Osteocyte (in vitro differentiated cells): ENCODE measurements at regions not wholly inside any gene's neighbourhood (a gene's known extent, or its start where the extent isn't known, plus 50 kb on each side); places are given as distances from the start of the nearest gene placed in this dataset.

ENCODE experiments used
- DNase-seq: peaks from one replicate; pipeline ENCODE4 v3.0.0; 2021; ENCODE audit warnings: mixed read lengths; ENCODE audit not compliant: unreplicated experiment; ENCODE audit errors: extremely low spot score
- H3K27ac Mint-ChIP-seq: one replicate; pipeline ENCODE4 v1.8.0; 2021; ENCODE audit warnings: mild to moderate bottlenecking, mixed read lengths; ENCODE audit not compliant: unreplicated experiment
- H3K27me3 Mint-ChIP-seq: one replicate; pipeline ENCODE4 v1.8.0; 2021; ENCODE audit warnings: mixed read lengths; ENCODE audit not compliant: unreplicated experiment
- H3K36me3 Mint-ChIP-seq: one replicate; pipeline ENCODE4 v1.8.0; 2021; ENCODE audit warnings: mixed read lengths; ENCODE audit not compliant: unreplicated experiment
- H3K4me1 Mint-ChIP-seq: one replicate; pipeline ENCODE4 v1.8.0; 2021; ENCODE audit warnings: mixed read lengths; ENCODE audit not compliant: unreplicated experiment
- H3K4me3 Mint-ChIP-seq: one replicate; pipeline ENCODE4 v1.8.0; 2021; ENCODE audit warnings: mild to moderate bottlenecking, moderate library complexity, mixed read lengths; ENCODE audit not compliant: unreplicated experiment
- H3K9me3 Mint-ChIP-seq: one replicate; pipeline ENCODE4 v1.8.0; 2021; ENCODE audit warnings: mixed read lengths; ENCODE audit not compliant: unreplicated experiment
- TF ChIP-seq, protein P1 (sequence below): fragments of 200-600 bp; sonication (generic); IDR thresholded peaks from 2 replicates; pipeline ENCODE4 v1.5.0; 2021; ENCODE audit warnings: antibody characterized with exemption, mild to moderate bottlenecking, moderate library complexity

DNA sequence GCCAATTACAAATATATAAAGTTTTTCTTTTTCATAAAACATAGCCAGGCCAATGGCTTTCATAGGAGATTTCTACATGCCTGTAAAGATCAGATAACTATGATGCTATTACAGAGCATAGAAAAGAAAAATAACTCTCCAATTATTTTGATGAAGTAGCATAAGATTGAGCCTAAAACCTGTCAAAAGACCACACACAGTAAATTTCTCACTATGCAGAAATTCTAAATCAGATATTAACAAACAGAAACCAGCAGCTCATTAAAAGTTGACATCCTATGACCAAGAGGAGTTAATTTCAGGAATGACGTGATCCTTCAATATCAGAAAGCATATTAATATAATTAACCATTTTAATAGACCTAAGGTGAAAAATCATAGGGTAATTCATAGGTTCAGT is 139.0 kb upstream of the PIEZO2 start:
- Mint-ChIP-seq H3K9me3 (no peaks in the 10 kb centered on the region), H3K4me3 (no peak overlapping the region), H3K4me1 (peaks cover 7% of the 10 kb centered on the region), H3K27me3 (no peaks in the 10 kb centered on the region), H3K27ac (no peak overlapping the region), H3K36me3 (peaks cover 2% of the 10 kb centered on the region)
- no peak for DNase-seq
- TF ChIP-seq, protein P1, sequence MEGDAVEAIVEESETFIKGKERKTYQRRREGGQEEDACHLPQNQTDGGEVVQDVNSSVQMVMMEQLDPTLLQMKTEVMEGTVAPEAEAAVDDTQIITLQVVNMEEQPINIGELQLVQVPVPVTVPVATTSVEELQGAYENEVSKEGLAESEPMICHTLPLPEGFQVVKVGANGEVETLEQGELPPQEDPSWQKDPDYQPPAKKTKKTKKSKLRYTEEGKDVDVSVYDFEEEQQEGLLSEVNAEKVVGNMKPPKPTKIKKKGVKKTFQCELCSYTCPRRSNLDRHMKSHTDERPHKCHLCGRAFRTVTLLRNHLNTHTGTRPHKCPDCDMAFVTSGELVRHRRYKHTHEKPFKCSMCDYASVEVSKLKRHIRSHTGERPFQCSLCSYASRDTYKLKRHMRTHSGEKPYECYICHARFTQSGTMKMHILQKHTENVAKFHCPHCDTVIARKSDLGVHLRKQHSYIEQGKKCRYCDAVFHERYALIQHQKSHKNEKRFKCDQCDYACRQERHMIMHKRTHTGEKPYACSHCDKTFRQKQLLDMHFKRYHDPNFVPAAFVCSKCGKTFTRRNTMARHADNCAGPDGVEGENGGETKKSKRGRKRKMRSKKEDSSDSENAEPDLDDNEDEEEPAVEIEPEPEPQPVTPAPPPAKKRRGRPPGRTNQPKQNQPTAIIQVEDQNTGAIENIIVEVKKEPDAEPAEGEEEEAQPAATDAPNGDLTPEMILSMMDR, result no peak

DNA sequence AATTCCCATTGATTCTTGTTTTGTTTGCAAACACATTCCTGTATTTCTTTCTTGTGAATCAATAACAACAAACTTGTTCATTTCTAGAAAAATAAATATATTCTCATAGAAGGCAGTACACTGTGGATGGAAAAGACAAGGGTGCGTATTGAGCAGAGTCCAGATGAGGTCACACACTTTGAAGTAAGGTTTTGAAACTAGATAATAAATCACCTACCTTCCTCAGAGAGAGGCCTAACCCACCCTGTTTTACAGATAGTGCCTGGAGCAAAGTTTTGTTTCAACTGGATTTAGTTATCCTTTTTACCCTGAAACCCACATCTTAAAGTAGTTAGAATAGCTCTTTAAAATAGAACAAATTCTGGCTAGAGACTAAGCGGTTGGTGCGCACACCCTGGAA is 137.1 kb upstream of the PIEZO2 start:
- Mint-ChIP-seq H3K4me3 (no peak overlapping the region), H3K9me3 (no peaks in the 10 kb centered on the region), H3K4me1 (peaks cover 4% of the 10 kb centered on the region), H3K27ac (no peak overlapping the region), H3K36me3 (no peaks in the 10 kb centered on the region), H3K27me3 (no peaks in the 10 kb centered on the region)
- TF ChIP-seq, protein P1, result no peak
- DNase-seq, result no peak

DNA sequence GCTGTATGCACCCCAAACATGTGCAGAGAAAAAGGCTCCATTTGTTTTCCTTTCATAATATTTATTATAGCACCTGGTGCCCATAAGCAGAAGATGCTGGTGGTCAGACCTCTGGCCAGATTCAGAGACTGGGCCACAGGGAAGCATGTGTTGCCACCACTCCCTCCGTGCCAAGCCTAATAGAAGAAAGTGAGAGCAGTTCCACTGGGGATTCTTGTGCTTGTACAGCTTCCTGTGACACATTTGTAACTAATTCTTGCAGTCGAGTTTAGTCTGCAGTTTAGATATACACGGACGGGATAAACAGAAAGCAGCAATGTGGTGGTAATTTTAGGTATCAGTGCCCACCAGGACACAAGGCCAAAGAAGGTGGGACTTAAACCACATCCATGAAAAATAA is 135.4 kb upstream of the PIEZO2 start:
- Mint-ChIP-seq H3K4me3 (no peak overlapping the region), H3K27me3 (no peaks in the 10 kb centered on the region), H3K36me3 (no peaks in the 10 kb centered on the region), H3K4me1 (peaks cover 4% of the 10 kb centered on the region), H3K9me3 (peaks cover 2% of the 10 kb centered on the region), H3K27ac (no peak overlapping the region)
- DNase-seq, result no peak
- TF ChIP-seq, protein P1, result no peak

DNA sequence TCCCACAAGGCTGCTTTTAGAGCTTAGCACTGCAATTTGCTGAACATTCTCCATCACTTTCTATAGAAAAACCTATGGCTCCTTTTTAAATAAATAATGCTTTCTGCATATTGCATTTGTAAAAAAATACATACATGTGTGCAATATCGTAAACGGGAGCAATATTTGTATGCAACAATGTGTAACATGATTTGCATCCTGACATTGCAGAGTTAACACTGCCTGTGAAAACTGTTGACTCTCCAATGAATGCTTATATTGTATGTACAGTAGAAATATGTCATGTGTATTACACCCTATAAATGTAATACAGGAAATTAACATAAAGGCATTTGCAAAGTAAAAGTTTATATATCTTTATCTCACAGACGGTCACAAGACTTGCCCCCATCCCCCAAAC is 135.0 kb upstream of the PIEZO2 start:
- H3K9me3 Mint-ChIP-seq, result peaks cover 5% of the 10 kb centered on the region
- no peaks in the 10 kb centered on the region for H3K36me3 Mint-ChIP-seq
- TF ChIP-seq, protein P1, result no peak
- H3K4me1 Mint-ChIP-seq, result peaks cover 4% of the 10 kb centered on the region
- no peak for DNase-seq
- H3K27me3 Mint-ChIP-seq, result no peaks in the 10 kb centered on the region
- no peak overlapping the region for H3K27ac Mint-ChIP-seq
- H3K4me3 Mint-ChIP-seq, result no peak overlapping the region

DNA sequence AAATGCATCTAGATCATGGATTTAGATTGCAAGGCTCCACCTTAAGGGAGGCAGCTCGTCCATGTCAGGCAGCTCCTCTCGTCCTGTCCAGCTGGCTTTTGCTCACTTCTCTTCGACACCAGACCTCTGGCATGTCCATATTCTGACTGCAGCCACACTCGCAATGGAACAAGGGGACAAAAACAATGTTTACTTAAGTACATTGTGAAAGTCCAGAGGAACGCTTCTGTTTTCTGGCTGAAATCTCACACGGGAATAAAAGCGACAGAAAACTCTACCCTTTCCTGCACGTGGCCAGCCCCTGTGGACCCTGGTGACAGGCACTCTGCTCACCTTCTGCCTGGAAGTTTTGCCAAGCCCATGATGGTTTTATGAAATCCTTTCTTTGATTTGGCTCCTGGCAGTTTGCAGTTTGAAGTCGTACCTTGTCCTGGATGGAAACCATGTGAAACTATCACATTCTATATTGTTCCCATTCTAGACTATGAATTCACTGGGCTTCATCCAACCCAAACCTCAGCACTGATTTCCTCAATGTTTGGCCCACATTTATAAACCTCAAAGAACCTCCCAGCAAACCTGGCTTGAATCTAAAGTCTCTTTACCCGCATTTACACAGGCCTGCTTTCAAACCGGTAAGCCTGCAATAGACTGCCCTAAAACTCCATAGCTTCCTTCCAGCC is 134.3 kb upstream of the PIEZO2 start:
- DNase-seq, result no peak
- peaks cover 5% of the 10 kb centered on the region for H3K9me3 Mint-ChIP-seq
- H3K36me3 Mint-ChIP-seq, result no peaks in the 10 kb centered on the region
- H3K4me3 Mint-ChIP-seq, result no peak overlapping the region
- peaks cover 4% of the 10 kb centered on the region for H3K4me1 Mint-ChIP-seq
- H3K27ac Mint-ChIP-seq, result no peak overlapping the region
- no peaks in the 10 kb centered on the region for H3K27me3 Mint-ChIP-seq
- TF ChIP-seq, protein P1, result no peak
